Renal cortex interstitium (tissue), 11 donors: ENCODE measurements at regions not wholly inside any gene's neighbourhood (a gene's known extent, or its start where the extent isn't known, plus 50 kb on each side); places are given as distances from the start of the nearest gene placed in this dataset.
"Not testable (repeated sequence)": the region's sequence is repeated elsewhere in the genome, so short reads cannot be mapped to it uniquely, and the experiment has no call there.

ENCODE experiments used
- DNase-seq, 11 donors: peaks; one replicate each; pipeline ENCODE4 v3.0.0-alpha.2; 2013; ENCODE audit warnings: low read depth in 9 of 11, low spot score in 4 of 11; ENCODE audit errors: extremely low read depth in 1 of 11

- no peak for DNase-seq
These were observed 118.1 kb downstream of the HNRNPD start for GRCh38 chr4:82255657-82256056.

- DNase-seq, result no peak
These were observed 124.7 kb downstream of the HNRNPD start for GRCh38 chr4:82248903-82249632.

- no peak for DNase-seq
These were observed 126.2 kb downstream of the HNRNPD start for GRCh38 chr4:82247629-82248028.

GRCh38 chr4:82247171-82247570 lies 126.6 kb downstream of the HNRNPD start:
- no peak for DNase-seq

GRCh38 chr4:82241534-82241933 lies 132.3 kb downstream of the HNRNPD start:
- DNase-seq, result no peak

- no peak for DNase-seq
These were observed 133.4 kb downstream of the HNRNPD start for GRCh38 chr4:82240410-82240809.

GRCh38 chr4:82237142-82237541 lies 136.6 kb downstream of the HNRNPD start:
- DNase-seq, result not testable (repeated sequence)

- DNase-seq, result no peak
These were observed 138.4 kb downstream of the HNRNPD start for GRCh38 chr4:82235346-82235745.

GRCh38 chr4:82232891-82233290 lies 140.9 kb downstream of the HNRNPD start:
- no peak for DNase-seq

GRCh38 chr4:82231806-82232205 lies 142.0 kb downstream of the HNRNPD start:
- DNase-seq, result no peak

GRCh38 chr4:82230306-82230705 lies 143.5 kb downstream of the HNRNPD start:
- DNase-seq, result no peak

GRCh38 chr4:82225030-82225429 lies 148.8 kb downstream of the HNRNPD start:
- DNase-seq, result no peak

- peak in 1 of 11 donors; percentile 2 for DNase-seq
These were observed 150.1 kb downstream of the HNRNPD start for GRCh38 chr4:82223715-82224114.

- DNase-seq, result no peak
These were observed 154.4 kb downstream of the HNRNPD start for GRCh38 chr4:82219346-82219745.

GRCh38 chr4:82217986-82218715 lies 155.6 kb downstream of the HNRNPD start:
- DNase-seq, result no peak

- DNase-seq, result no peak
These were observed 157.6 kb downstream of the HNRNPD start for GRCh38 chr4:82216219-82216618.

GRCh38 chr4:82215800-82216199 lies 158.0 kb downstream of the HNRNPD start:
- DNase-seq, result no peak

GRCh38 chr4:82215039-82215438 lies 158.8 kb downstream of the HNRNPD start:
- DNase-seq, result no peak

- DNase-seq, result no peak
These were observed 160.0 kb downstream of the HNRNPD start for GRCh38 chr4:82213485-82214417.
